GM18499 (cell line): ENCODE measurements at regions not wholly inside any gene's neighbourhood (a gene's known extent, or its start where the extent isn't known, plus 50 kb on each side); places are given as distances from the start of the nearest gene placed in this dataset.
A peak's percentile ranks its signal among the peaks of the same experiment; 100 is the strongest.

ENCODE experiments used
- ATAC-seq: cut with Tn5 transposase; IDR thresholded peaks from one replicate; pipeline ENCODE4 v1.9.1; 2021; ENCODE audit warnings: moderate number of reproducible peaks; ENCODE audit not compliant: insufficient read depth, unreplicated experiment

DNA sequence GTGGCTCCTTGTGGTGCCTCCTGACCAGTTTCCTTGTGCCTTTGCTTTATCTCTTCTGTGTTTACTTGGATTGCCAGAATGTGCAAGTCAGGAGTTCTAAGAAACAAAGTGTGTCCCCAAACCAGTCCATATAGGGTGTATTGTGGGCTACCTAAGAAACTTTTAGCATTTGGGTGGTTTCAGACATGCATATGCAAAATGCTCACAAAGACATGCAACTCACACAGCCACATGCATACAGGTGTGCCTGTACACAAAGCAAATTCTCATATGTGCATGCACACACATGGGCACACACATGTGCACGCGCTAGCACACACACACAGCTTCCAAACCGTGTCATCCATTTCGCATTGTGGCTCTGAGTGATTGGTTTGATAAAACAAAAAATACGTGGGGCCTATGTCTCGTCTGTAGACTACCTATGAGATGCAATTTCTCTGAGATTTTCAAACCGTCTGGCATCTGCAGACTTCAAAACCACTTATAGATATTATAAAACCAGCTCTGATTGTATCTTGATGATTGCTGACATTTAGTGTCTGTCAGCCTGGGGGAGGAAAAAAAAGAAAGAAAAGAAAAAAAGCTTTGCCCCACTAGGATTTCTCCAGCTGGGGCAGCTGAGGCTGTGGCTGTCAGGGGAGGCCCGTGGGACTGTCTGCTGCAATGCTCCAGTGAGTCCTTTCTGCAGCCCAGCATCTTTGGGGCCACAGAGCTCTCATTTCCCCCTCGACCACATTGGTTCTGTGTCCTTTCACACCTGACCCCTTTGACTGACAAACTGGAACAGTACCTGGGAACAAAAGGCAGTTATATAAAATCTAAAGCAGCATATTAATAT, 556.1 kb downstream of the CMPK2 start:
- ATAC-seq, result peak; percentile 75

DNA sequence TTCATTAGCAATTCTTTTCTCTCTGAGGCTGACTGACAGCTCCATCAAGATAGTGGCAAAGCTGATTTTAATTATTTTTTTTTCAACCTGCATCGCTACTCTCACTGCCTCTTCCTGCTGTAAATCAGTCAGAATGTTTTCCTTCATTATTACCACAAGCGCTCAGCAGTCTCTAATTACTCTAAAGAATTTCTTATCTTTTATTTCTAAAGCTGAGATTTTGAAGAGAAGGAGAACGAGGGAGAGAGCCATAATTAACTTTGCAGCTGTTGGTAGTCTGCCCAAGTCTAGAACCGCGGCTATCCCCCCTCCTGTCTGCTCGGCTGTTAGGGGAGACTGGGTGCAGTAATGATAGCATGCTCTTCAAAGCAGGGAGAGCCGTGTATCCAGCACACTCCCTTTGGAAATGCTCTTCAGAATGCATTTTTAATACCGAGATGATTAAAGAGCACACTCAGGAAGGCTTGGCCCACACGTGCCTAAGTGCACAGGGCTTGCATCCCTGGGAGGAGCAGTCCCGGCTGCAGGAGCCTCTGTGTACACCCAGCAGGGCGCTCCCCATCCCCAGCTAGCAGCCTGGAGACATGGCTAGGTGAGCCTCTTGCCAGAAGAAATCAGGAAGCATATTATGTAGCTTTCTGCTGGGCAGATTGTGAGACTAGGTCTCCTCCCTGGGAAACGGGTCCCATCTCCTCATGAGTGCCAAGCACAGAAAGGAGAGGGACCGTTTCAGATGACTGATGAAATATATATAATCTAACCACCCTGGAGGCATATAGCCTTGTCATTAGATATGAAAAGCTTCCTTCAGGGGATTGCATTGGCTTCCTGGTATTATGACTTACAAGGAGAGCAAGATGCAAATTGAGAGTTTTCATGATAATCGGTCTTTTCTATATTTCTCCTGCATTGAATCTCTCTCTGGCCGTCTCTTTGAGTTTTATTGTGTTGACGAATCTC, 555.2 kb downstream of the CMPK2 start:
- no peak for ATAC-seq

DNA sequence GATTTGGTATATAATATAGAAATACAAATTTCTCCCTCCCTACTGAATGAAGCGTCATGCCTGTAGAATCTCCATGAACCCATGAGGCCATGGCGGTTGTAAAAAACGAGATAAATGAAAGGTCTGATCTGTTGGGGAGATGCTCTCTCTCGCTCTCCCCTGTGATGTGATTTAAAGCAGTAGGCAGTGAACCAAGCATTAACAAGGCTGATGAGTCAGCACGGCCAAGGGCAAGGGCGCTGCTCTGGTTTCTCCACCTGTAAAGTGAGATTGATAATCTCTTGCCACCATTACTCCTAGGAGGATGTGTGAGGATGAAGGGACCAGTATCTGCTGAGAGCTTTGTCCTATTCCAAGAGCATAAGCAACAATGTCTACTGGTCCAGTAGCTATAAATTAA, 553.3 kb downstream of the CMPK2 start:
- ATAC-seq, result no peak

DNA sequence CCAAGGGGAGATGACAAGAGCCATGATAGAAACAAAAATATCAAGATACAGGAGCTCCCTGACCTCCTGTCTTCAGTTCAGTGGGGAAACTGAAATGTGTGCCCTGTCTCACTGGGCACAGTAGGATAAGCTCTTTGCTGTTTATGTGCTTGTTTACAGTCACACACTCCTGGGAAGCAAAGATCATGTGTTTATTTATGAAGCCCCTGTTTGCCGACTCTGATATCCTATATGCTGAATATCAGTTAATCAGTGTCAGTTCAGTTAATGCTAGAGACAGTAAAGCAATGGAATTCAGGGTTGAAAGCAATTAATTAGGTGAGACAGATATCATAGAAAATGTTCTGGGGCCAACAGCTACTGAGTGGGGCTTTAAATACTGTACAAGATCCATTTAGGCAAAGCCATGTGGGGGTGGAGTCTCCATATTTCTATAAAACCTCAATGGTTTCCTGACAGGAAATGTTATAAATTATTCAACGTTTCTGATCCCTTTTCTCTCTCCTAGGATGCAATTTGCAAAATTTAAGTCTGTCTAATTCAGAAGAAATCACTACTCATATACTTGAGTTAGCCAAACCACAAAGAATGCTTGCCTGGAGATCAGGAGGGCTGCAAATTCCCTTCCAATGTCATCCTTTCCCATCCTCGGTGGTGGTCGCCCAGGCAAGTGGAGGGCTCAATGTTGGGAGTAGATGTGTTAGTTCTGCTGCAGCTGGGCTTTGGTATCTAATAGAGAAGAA, 551.3 kb downstream of the CMPK2 start:
- no peak for ATAC-seq

DNA sequence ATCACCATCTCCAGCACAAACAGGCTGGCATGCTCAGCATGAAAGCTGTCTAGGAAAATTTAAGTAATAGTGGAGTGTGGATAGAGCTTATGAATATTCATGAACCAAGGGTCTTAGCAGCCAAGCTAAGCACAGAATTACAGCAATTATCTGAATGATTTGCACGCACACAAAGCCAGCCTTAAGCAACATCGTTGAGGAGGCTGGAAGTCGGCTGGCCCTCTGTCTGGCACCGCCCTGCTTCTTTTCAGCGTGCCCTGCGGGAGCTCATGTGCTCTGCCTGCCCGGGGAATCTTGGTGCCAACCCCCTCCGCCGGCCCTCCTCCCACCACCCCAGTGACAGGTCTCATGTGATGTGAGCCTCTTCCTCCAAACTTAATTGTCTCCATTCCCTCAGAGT, 540.1 kb downstream of the CMPK2 start:
- ATAC-seq, result no peak

DNA sequence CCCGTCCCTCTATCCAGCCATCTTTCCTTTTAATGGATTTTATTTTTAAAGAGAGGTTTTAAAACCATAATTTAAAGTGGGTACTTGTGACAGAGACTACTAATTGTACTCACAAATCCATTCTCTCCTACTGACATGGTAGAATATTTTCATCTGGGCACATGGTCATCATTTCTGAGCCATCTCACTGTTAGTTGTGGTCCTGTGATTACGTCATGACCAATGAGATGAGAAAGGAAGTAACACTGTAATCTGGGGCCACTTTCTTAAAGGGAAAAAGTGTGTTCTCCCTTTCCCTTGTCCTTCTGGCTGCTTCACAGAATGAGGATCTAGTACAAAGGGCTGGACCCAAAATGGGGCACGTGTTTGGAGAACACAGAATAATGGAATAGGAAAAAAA, 538.7 kb downstream of the CMPK2 start:
- no peak for ATAC-seq

DNA sequence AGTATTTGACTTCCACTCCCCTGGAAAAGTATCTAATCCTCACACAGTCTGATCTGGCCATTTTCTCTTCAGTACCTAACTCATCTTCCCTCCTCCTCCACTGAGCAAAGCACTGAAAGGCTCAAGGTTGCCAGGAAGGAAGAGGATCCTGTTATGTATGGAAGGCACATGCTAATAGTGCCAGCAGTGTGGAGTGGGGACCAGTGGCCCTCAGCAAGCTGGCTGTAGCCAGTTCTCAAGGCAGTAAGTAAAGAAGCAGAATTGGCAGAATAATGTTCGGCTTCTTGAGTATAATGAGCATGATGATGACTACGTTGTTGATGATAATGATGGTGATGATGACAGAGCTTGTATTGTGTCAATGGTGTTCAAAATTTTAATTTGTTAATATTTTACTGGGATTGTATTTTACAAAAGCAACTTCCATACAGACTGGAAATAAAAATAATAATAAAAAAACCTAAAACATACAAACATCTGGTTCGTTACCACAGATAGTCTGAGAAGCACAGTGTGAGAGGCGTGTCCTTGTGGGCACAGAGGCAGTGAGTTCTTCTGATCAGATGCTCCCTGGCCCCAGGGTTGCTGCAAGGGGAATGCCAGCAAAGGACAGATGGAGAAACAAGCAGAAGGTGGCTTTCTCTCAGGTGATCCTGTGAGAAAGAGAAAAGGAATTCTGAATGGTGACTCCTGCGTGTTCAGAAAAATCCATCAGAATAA, 528.8 kb downstream of the CMPK2 start:
- no peak for ATAC-seq

DNA sequence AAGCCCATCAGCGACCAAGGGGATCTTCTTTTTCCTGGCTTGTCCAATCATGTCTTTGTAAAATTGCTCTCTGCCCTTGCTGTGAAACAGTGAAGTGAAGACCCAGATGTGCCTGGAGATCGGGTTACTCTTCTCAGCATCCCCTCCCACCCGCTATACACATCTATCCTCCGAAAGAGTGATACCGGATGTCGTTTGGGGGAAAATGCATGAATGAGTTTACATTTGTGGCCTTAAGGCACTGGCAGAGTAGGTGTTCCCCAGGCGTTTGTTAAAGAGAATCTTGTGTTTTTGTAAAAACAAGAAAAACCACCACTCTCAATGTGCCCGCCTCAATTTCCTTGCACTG, 528.3 kb downstream of the CMPK2 start:
- ATAC-seq, result peak; percentile 91

DNA sequence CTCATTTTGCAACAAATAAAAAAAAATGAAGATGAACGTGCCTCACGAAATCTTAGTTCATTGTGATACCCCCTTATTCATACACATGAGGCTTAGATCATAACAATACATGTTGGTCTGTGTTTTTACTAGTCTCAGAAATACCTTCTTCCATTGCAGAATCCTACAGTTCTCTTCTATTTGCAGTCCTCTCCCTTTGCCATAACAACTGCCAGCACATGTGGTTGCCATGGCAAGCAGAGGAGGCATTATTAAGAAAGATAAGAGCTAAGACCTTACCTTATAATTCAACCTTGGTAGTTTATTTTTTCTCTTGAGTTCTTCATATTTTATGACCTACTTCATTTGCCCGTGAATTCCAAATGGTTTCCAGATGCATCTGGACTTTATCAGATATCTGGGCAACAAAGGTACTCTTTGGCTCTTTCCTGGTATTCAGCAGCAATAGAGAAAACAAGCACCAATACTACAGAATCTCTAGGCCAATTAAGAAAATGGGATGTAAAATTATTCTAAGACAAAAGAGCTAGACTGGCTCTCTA, 524.0 kb downstream of the CMPK2 start:
- ATAC-seq, result no peak

DNA sequence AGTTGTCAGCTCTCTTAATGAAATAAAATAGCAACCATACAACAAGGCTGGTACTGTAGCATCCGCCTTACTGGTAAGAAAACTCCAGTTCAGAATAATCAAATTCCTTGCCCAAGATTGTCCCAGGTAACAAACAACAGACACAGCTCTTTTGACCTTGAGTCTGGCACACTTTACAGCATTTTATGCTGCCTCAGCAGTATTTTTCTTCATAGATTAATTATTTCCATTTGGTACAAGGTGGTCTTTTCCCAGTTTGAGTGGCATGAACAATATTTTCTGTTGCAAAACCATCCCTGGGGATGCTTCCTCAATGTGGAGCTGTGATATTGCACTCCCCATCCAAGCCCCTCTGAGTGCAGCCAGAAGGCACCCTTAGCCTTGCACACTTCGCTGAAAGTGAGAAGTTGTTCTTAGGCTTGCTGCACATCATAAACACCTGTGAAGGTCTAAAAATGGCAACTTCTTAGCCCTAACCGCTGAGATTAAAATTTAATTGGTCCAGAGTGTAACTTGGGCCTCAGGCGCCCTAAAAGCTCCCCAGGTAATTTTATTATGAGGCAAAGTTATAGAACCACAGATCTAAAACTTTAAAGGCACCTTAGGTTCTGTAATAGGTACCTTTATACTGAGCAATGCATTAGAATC, 523.3 kb downstream of the CMPK2 start:
- ATAC-seq, result no peak

DNA sequence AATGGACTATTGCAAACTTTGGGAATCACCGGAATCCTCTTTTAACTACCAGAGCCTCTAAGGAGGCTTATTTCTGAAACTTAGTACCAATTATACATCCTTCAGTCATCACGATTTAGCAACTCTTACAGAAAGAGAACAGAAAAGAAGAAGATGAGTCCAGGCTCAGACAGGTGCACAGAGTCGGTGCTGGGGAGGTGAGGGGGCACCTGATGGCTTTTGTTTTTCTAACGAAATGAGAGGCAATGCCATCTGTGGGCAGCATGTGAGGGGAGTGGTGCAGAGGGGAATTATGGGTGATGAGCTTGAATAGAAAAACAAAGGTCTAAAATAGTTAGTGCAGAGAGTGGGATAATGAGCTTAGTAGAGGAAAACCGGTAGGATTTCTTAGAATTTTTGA, 522.6 kb downstream of the CMPK2 start:
- ATAC-seq, result no peak

DNA sequence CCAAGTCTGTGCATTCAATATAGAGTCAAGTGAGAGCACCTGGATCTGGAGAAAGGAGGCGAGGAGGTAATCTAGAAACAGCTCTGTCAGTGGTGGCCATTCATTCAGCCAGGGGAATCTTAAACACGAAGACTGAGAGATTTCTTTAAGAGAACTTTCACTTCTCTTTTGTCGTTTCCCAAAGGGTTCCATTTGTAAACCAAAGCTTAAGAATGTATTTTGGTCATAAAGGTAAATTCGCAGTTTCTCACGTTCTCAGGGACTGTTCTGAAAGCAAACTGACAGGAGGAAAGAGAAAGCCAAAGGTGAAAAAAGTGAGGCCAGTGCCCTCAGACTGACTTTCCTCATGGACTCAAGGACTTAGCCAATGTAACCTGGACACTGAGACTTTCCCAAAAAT, 513.5 kb downstream of the CMPK2 start:
- peak; percentile 82 for ATAC-seq

DNA sequence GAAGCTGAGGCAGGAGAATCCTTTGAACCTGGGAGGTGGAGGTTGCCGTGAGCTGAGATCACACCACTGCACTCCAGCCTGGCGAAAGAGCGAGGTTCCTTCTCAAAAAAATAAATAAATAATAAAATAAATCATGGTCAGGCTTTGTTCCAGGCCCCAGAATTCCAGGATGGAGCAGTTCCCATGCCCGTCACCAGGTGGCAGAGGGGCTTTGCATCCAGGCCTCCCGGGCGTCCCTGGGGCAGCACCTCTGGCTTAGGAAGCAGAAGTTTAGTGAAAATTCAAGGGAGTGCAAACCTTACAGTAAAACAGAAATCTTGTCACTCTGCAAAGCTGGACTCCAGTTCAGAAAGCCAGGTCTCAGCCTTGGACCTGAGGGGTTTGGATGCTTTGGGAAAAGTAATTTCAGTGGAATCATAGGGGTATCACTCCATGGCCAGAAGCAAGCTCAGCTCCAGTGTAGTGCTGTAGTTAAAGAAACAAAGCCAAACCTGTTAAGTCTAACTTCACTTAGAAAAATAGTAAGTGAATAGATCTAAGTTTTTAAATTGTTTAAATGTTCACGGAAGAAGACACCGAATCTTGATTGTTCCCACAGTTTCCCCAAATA, 512.7 kb downstream of the CMPK2 start:
- ATAC-seq, result no peak

DNA sequence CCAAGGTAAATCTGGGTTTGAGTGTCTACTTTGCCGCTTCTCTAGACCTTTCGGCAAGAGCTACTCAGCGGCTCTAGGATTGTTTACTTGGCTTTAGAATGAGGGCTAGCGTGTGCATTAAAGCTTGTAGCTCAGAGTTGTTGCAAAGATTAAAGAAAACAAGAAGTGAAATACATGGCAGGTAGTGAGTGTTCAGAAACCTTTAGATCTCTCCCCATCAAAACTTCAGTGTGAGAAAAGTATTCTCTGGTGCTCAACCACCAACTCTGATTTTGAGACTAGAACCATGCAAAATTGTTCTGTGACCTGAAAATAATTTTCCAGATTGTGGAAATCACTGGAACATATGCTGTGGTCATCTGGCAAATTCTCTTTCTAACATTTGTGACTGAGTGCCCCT, 512.0 kb downstream of the CMPK2 start:
- ATAC-seq, result peak; percentile 63

DNA sequence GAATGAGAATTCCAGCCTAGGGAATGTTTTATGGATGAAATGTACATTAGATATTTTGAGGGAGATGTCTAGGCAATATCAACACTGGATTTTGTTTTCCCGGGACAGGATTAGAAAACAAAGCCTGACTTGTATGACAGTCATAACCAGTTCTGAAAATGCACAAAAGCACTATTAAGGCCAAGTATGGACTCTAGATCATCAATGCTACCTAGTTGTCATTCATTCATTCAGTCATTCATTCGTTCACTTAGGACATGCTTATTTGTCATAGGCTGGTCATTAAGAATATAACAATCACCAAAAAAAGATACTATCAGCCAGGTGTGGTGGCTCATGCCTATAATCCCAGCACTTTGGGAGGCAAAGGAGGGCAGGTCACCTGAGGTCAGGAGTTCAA, 511.2 kb downstream of the CMPK2 start:
- no peak for ATAC-seq

DNA sequence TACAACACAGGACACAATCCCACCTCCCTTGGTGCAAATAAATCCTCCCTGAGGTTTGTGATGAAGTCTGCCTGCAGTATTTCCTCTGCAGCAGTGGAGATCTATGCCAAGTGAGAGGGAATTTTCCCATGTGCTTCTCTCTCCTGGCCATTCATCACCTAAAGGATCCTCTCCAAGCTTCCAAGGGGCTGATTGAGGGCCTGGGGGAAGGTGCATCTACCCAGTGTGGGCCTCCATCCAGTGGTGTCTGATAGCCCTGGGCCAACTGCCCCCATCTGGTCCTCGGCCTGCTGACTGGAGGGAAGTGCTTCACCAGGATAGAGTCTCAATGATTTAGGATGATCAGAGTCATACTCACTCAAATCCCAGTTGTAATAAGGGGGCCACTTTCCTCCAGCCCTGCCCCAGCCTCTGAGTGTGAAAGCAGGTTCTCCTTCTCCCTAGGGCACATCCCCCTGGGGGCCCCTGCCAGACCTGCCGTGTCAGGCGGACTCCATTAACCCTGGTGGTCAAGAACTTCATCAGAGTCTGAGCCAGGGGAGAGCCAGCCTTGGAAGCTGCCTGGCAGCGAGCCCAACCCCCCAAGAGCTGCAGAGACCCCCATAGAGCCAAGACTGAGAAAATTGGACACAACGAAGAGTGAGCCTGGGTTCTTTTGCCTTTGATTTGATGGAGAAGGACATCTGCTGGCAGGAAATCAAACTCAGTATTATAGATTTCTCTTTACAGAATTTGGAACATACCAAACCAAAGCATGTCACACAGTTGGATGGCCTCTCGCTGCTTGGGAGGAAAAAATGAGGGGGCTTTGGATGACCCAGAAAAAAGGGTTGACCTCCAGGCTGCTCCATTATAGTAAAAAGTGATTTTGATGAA, 509.6 kb downstream of the CMPK2 start:
- no peak for ATAC-seq

DNA sequence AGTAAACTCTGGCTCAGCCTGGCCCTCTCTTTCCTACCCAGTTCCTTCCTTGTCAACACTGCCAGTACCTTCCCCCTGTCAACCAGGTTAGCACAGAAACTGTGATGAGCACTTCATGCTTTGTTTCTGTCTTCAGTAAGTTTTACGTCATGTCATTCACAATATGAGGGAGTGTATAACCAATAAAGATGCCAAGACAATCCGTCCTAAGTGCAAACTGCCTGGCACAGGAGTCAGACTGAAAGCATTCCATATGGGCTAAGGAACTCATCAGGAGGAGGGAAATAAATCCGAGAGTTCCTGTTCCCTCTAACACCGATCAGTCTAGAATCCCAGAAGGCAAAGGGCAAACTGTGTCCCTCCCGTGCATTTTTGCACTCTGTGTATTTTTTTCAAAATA, 507.2 kb downstream of the CMPK2 start:
- no peak for ATAC-seq

DNA sequence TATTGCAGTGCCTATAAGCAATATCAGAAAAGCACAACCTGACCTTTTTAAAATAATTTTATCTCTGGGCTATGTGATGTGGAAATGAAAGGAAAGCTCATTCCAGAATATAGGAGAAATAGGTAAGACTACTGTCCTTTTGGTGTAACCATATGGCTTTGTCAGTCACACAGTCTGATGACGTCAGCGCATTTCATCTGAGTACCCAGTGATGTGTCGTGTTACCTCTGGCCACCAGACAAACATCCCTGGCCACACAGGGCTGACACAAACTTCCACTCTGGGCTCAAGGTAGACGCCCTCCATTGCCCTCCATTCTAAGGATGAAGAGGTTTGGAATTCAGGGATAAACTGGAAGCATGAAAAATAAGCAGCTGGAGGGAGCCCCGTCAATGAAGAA, 506.7 kb downstream of the CMPK2 start:
- no peak for ATAC-seq
